ENCODE measurements at regions not wholly inside any gene's neighbourhood (a gene's known extent, or its start where the extent isn't known, plus 50 kb on each side); places are given as distances from the start of the nearest gene placed in this dataset.

DNA sequence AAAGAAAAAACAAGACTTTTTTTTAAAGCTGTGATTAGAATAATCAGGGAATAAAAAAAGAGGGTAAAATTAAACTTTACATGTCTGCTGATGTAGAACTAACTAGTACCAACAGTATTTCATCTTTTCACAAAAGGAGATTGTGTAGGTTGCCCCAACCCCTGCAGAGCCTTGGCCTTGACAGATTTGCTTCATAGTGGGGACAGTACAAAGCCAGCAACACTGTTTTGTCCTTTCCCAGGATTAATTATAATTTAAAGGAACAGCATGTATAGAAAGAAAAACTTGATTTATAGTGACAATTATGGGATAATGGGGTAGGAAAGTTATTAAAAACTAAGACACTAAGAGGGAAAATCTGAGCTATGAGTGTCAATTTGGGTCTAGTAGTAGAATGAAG, 604.0 kb downstream of the GALC start:
- TF ChIP-seq, protein P1, sequence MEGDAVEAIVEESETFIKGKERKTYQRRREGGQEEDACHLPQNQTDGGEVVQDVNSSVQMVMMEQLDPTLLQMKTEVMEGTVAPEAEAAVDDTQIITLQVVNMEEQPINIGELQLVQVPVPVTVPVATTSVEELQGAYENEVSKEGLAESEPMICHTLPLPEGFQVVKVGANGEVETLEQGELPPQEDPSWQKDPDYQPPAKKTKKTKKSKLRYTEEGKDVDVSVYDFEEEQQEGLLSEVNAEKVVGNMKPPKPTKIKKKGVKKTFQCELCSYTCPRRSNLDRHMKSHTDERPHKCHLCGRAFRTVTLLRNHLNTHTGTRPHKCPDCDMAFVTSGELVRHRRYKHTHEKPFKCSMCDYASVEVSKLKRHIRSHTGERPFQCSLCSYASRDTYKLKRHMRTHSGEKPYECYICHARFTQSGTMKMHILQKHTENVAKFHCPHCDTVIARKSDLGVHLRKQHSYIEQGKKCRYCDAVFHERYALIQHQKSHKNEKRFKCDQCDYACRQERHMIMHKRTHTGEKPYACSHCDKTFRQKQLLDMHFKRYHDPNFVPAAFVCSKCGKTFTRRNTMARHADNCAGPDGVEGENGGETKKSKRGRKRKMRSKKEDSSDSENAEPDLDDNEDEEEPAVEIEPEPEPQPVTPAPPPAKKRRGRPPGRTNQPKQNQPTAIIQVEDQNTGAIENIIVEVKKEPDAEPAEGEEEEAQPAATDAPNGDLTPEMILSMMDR (IDR thresholded peaks at IDR 0.05; ENCODE audit: poor library complexity, severe bottlenecking): no peak
- no peak for TF ChIP-seq EZH2 (IDR thresholded peaks at IDR 0.05; ENCODE audit: borderline replicate concordance, insufficient read depth, low read length, poor library complexity, severe bottlenecking)
- no peak for TF ChIP-seq TAF1 (IDR thresholded peaks at IDR 0.05; ENCODE audit: low read depth)
- TF ChIP-seq EP300 (conservative IDR thresholded peaks at IDR 0.05; ENCODE audit: poor library complexity, severe bottlenecking): no peak
- TF ChIP-seq, protein P2, sequence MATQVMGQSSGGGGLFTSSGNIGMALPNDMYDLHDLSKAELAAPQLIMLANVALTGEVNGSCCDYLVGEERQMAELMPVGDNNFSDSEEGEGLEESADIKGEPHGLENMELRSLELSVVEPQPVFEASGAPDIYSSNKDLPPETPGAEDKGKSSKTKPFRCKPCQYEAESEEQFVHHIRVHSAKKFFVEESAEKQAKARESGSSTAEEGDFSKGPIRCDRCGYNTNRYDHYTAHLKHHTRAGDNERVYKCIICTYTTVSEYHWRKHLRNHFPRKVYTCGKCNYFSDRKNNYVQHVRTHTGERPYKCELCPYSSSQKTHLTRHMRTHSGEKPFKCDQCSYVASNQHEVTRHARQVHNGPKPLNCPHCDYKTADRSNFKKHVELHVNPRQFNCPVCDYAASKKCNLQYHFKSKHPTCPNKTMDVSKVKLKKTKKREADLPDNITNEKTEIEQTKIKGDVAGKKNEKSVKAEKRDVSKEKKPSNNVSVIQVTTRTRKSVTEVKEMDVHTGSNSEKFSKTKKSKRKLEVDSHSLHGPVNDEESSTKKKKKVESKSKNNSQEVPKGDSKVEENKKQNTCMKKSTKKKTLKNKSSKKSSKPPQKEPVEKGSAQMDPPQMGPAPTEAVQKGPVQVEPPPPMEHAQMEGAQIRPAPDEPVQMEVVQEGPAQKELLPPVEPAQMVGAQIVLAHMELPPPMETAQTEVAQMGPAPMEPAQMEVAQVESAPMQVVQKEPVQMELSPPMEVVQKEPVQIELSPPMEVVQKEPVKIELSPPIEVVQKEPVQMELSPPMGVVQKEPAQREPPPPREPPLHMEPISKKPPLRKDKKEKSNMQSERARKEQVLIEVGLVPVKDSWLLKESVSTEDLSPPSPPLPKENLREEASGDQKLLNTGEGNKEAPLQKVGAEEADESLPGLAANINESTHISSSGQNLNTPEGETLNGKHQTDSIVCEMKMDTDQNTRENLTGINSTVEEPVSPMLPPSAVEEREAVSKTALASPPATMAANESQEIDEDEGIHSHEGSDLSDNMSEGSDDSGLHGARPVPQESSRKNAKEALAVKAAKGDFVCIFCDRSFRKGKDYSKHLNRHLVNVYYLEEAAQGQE (IDR thresholded peaks at IDR 0.05; ENCODE audit: borderline replicate concordance): no peak
- TF ChIP-seq RAD21 (conservative IDR thresholded peaks at IDR 0.05): no peak
- no peak for TF ChIP-seq SMC3 (conservative IDR thresholded peaks at IDR 0.05; ENCODE audit: poor library complexity)
- no peak for TF ChIP-seq POLR2AphosphoS5 (IDR thresholded peaks at IDR 0.05)
- TF ChIP-seq MXI1 (conservative IDR thresholded peaks at IDR 0.05; ENCODE audit: poor library complexity, severe bottlenecking): no peak
